Gastrocnemius medialis (tissue), 4 donors: ENCODE measurements at regions not wholly inside any gene's neighbourhood (a gene's known extent, or its start where the extent isn't known, plus 50 kb on each side); places are given as distances from the start of the nearest gene placed in this dataset.

ENCODE experiments used
- ATAC-seq, 2 donors: fragments of 150-250 bp; one replicate each; pipeline ENCODE4 v1.9.1; 2016
- DNase-seq, 2 donors: peaks; one replicate each; pipeline ENCODE4 v3.0.0-alpha.2; 2019
- H3K27ac ChIP-seq, 4 donors: fragments of 200-600 bp; sonication (generic); 1 replicate in 1 of 4; 2 replicates in 3 of 4; pipeline ENCODE4 v1.5.1; 2016 to 2018; ENCODE audit warnings: mild to moderate bottlenecking in 2 of 4, moderate library complexity in 1 of 4
- H3K27me3 ChIP-seq, 3 donors: fragments of 200-600 bp; sonication (generic) in 2 of 3; 1 replicate in 1 of 3; 2 replicates in 2 of 3; pipeline versions ENCODE4 v1.5.1 to v1.6.0; 2016 to 2019; ENCODE audit warnings: mild to moderate bottlenecking in 1 of 3, moderate library complexity in 1 of 3
- H3K36me3 ChIP-seq, 2 donors: fragments of 200-600 bp; sonication (generic) in 1 of 2; one replicate each; pipeline ENCODE4 v1.5.1; 2017 to 2018
- H3K4me1 ChIP-seq, 2 donors: fragments of 200-600 bp; sonication (generic) in 1 of 2; one replicate each; pipeline ENCODE4 v1.5.1; 2016 to 2017; ENCODE audit warnings: mild to moderate bottlenecking in 2 of 2
- H3K4me3 ChIP-seq, 4 donors: fragments of 200-600 bp; sonication (generic) in 3 of 4; 1 replicate in 1 of 4; 2 replicates in 3 of 4; pipeline ENCODE4 v1.5.1; 2016 to 2019; ENCODE audit warnings: mild to moderate bottlenecking in 2 of 4
- H3K9me3 ChIP-seq, 3 donors: fragments of 200-600 bp; sonication (generic) in 2 of 3; 1 replicate in 1 of 3; 2 replicates in 2 of 3; pipeline ENCODE4 v1.5.1; 2016 to 2019
- POLR2A ChIP-seq, 2 donors: fragments of 450-650 bp; IDR thresholded peaks; one replicate each; pipeline ENCODE4 v1.6.1; 2017; ENCODE audit warnings: antibody characterized with exemption in 2 of 2, mild to moderate bottlenecking in 2 of 2, moderate library complexity in 2 of 2
- in situ Hi-C, 4 donors: fragments of 200-750 bp; cut with MboI; loops; one replicate each; pipeline versions ENCODE4 v1.15.0 to v1.8.0; 2017; ENCODE audit warnings: low sequenced_read_pairs in 4 of 4
- intact Hi-C: fragments of 100-400 bp; cut with DNase I; formaldehyde crosslinking; loops from one replicate; pipeline ENCODE4 v1.15.1; 2023; ENCODE audit warnings: low total_unique reads
- TF ChIP-seq, protein P1 (sequence below), 5 experiments: fragments of 450-650 bp in 3 of 5; fragments of 200-600 bp in 2 of 5; sonication (generic) in 2 of 5; IDR thresholded peaks in 4 of 5; conservative IDR thresholded peaks in 1 of 5; 1 replicate in 4 of 5; 2 replicates in 1 of 5; pipeline ENCODE4 v1.5.1; 2016 to 2019; ENCODE audit warnings: antibody characterized with exemption in 5 of 5, mild to moderate bottlenecking in 3 of 5, moderate library complexity in 3 of 5

DNA sequence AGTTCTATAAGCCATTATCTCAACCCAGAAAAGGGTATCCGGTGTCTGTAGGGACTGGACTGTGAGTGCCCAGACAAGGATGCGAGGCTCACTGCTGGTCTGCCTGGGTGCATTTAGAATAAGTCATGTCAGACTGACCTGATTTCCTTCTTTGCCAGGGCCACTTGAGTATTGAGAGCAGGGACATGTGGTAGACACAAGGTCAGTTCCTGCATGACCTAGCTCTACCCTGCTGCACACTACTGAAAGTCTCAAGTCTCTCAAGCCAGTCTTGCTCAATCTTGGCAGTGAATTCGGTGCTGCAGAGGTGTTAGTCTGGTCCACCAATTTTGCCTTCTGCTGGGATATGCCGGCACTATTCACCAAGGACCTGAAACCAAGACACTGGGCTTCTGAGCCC lies 180.1 kb downstream of the C1orf94 start:
- H3K4me1 ChIP-seq, result no peaks in the 10 kb centered on the region
- ATAC-seq (no peak), DNase-seq (no peak)
- intact Hi-C loops (no loop called here), in situ Hi-C loops (no loop called here)
- no peaks in the 10 kb centered on the region for H3K27me3 ChIP-seq
- H3K9me3 ChIP-seq, result no peaks in the 10 kb centered on the region
- no peak overlapping the region for H3K4me3 ChIP-seq
- TF ChIP-seq POLR2A (IDR thresholded peaks at IDR 0.05), result no peak
- TF ChIP-seq, protein P1, sequence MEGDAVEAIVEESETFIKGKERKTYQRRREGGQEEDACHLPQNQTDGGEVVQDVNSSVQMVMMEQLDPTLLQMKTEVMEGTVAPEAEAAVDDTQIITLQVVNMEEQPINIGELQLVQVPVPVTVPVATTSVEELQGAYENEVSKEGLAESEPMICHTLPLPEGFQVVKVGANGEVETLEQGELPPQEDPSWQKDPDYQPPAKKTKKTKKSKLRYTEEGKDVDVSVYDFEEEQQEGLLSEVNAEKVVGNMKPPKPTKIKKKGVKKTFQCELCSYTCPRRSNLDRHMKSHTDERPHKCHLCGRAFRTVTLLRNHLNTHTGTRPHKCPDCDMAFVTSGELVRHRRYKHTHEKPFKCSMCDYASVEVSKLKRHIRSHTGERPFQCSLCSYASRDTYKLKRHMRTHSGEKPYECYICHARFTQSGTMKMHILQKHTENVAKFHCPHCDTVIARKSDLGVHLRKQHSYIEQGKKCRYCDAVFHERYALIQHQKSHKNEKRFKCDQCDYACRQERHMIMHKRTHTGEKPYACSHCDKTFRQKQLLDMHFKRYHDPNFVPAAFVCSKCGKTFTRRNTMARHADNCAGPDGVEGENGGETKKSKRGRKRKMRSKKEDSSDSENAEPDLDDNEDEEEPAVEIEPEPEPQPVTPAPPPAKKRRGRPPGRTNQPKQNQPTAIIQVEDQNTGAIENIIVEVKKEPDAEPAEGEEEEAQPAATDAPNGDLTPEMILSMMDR (IDR thresholded peaks at IDR 0.05 in 4 of 5, conservative IDR thresholded peaks at IDR 0.05 in 1 of 5), result no peak
- no peak overlapping the region for H3K27ac ChIP-seq
- no peaks in the 10 kb centered on the region for H3K36me3 ChIP-seq

DNA sequence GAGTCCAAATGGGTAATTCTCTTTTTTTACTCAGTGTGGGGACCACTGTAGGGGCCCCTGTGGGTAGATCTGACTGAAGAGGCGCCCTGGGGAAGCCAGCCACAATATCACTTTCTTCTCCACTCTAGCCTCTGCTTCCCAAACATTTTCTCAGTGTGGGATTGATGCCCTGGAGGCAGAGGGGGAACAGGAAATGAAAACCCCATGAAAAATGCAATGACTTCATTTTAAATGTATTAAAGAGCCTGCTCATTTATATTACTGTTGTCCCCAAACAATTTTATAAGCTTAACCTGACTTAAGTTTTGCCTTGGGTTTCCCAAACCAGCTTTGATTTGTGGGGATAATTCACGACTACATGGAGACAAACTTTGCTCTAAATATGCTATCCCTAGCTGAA lies 181.9 kb downstream of the C1orf94 start:
- in situ Hi-C loops, result no loop called here
- Histone ChIP-seq H3K4me3 (no peak overlapping the region), H3K9me3 (no peaks in the 10 kb centered on the region), H3K4me1 (no peaks in the 10 kb centered on the region), H3K27me3 (no peaks in the 10 kb centered on the region), H3K36me3 (no peaks in the 10 kb centered on the region), H3K27ac (no peak overlapping the region)
- DNase-seq (no peak), ATAC-seq (no peak)
- no peak for TF ChIP-seq POLR2A (IDR thresholded peaks at IDR 0.05)
- TF ChIP-seq, protein P1 (IDR thresholded peaks at IDR 0.05 in 4 of 5, conservative IDR thresholded peaks at IDR 0.05 in 1 of 5), result no peak
- intact Hi-C loops, result no loop called here

DNA sequence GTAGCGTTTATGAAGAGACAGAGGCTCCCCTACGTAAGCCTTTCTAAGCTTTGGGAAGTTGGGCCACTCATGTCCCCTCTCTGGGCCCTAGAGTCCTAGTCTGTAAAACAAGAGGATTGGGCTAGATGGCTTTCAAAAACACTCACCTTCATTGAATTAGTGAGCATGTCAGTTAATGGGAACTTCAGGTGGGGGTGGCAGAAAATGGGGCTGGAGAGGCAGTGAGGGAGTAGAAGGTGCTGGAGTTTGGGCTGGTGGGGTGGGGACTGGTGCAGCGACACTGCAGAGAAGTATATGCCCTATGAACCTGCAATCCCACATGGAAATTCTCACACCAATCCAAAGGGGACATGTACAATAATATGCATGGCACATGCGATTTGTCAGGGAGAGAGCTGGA lies 182.7 kb downstream of the C1orf94 start:
- Histone ChIP-seq H3K27ac (no peak overlapping the region), H3K9me3 (no peaks in the 10 kb centered on the region), H3K27me3 (no peaks in the 10 kb centered on the region), H3K36me3 (no peaks in the 10 kb centered on the region), H3K4me1 (no peaks in the 10 kb centered on the region), H3K4me3 (no peak overlapping the region)
- no peak for TF ChIP-seq POLR2A (IDR thresholded peaks at IDR 0.05)
- TF ChIP-seq, protein P1 (IDR thresholded peaks at IDR 0.05 in 4 of 5, conservative IDR thresholded peaks at IDR 0.05 in 1 of 5), result no peak
- ATAC-seq, result no peak
- intact Hi-C loops, result no loop called here
- in situ Hi-C loops, result no loop called here
- DNase-seq, result no peak

DNA sequence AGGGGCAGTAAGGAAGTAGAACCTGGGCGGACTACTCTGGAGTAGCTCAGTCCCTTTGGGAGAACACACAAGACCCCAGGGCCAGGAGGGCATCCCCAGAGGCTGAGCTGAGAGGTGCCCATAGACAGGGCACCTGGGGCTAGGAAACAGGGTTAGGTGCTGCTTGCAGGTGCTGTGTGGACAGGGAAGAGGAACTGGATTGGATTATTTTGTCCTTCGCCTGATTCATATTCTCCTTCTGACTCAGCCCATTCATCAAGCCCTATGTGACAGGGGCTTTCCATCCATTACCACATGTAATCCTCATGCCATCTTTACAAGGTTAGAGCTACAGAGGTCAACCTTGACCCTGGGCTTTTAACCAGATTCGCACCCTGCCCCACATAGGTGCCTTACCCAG lies 183.9 kb downstream of the C1orf94 start:
- Histone ChIP-seq H3K27me3 (no peaks in the 10 kb centered on the region), H3K27ac (no peak overlapping the region), H3K36me3 (no peaks in the 10 kb centered on the region), H3K9me3 (no peaks in the 10 kb centered on the region), H3K4me3 (no peak overlapping the region), H3K4me1 (no peaks in the 10 kb centered on the region)
- ATAC-seq (no peak), DNase-seq (no peak)
- TF ChIP-seq POLR2A (IDR thresholded peaks at IDR 0.05), result no peak
- TF ChIP-seq, protein P1 (IDR thresholded peaks at IDR 0.05 in 4 of 5, conservative IDR thresholded peaks at IDR 0.05 in 1 of 5), result no peak
- intact Hi-C loops (no loop called here), in situ Hi-C loops (no loop called here)

DNA sequence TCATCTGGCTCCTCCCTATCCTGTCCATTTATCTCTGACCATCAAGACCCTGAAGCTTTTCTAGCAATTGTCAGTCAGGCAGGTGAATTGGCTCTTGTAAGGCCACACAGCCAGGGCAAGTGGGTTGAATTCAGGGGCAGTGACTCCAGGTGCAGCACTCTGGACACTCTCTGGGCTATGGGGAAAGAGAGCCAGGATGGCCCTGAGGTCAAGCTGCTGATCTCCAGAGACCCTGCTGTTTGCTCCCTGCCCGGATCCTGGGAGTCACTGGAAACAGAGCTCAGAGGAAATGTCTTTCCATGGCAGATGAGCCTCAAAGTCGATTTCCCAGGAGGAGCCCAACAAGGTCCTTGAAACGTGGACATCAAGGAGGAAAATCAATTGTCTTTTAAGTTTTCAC lies 184.4 kb downstream of the C1orf94 start:
- intact Hi-C loops (no loop called here), in situ Hi-C loops (no loop called here)
- Histone ChIP-seq H3K4me1 (no peaks in the 10 kb centered on the region), H3K9me3 (no peaks in the 10 kb centered on the region), H3K36me3 (no peaks in the 10 kb centered on the region), H3K4me3 (no peak overlapping the region), H3K27me3 (no peaks in the 10 kb centered on the region), H3K27ac (no peak overlapping the region)
- TF ChIP-seq, protein P1 (IDR thresholded peaks at IDR 0.05 in 4 of 5, conservative IDR thresholded peaks at IDR 0.05 in 1 of 5), result no peak
- TF ChIP-seq POLR2A (IDR thresholded peaks at IDR 0.05), result no peak
- DNase-seq (no peak), ATAC-seq (no peak)
